Peyer's patch (tissue), 4 donors: ENCODE measurements at regions not wholly inside any gene's neighbourhood (a gene's known extent, or its start where the extent isn't known, plus 50 kb on each side); places are given as distances from the start of the nearest gene placed in this dataset.
"Not testable (repeated sequence)": the region's sequence is repeated elsewhere in the genome, so short reads cannot be mapped to it uniquely, and the experiment has no call there.

Source experiments
- CTCF ChIP-seq, 6 experiments: fragments of 450-650 bp in 4 of 6; fragments of 200-600 bp in 2 of 6; sonication (generic) in 1 of 6; IDR thresholded peaks; one replicate each; pipeline ENCODE4 v1.5.1; 2017 to 2019; ENCODE audit warnings: antibody characterized with exemption in 6 of 6, mild to moderate bottlenecking in 3 of 6, moderate library complexity in 1 of 6
- POLR2A ChIP-seq, 2 donors: fragments of 450-650 bp; IDR thresholded peaks; one replicate each; pipeline ENCODE4 v1.5.1; 2017; ENCODE audit warnings: antibody characterized with exemption in 2 of 2, mild to moderate bottlenecking in 2 of 2, moderate library complexity in 2 of 2

GRCh38 chr10:27371375-27371774 is 130.8 kb upstream of the ACBD5 start:
- not testable (repeated sequence) for TF ChIP-seq CTCF, POLR2A (IDR thresholded peaks at IDR 0.05)
